Brain microvascular endothelial cell (primary cell): ENCODE measurements at regions not wholly inside any gene's neighbourhood (a gene's known extent, or its start where the extent isn't known, plus 50 kb on each side); places are given as distances from the start of the nearest gene placed in this dataset.
A peak's percentile ranks its signal among the peaks of the same experiment; 100 is the strongest.
"Not testable (repeated sequence)": the region's sequence is repeated elsewhere in the genome, so short reads cannot be mapped to it uniquely, and the experiment has no call there.

Source experiments
- DNase-seq: peaks from one replicate; pipeline ENCODE4 v3.0.0-alpha.2; 2020
- H3K27ac ChIP-seq: fragments of 250-450 bp; sonication (Bioruptor Pico); 2 replicates; pipeline ENCODE4 v1.5.1; 2020; ENCODE audit warnings: mild to moderate bottlenecking, moderate library complexity
- H3K27me3 ChIP-seq: fragments of 250-450 bp; sonication (Bioruptor Pico); replicated peaks from 2 replicates; pipeline ENCODE4 v1.5.1; 2020; ENCODE audit warnings: mild to moderate bottlenecking
- H3K36me3 ChIP-seq: fragments of 250-450 bp; sonication (Bioruptor Pico); replicated peaks from 2 replicates; pipeline ENCODE4 v1.5.1; 2020; ENCODE audit warnings: mild to moderate bottlenecking
- H3K4me3 ChIP-seq: 2 replicates; pipeline ENCODE4 v1.5.1; 2011; ENCODE audit warnings: low read depth, mild to moderate bottlenecking, control low read depth, low read length, moderate library complexity
- CTCF ChIP-seq: IDR thresholded peaks from 2 replicates; pipeline ENCODE4 v1.5.1; 2011; ENCODE audit warnings: low read depth, mild to moderate bottlenecking, moderate library complexity, low read length, control low read depth, inconsistent platforms; ENCODE audit errors: missing control alignments
- in situ Hi-C: cut with HindIII; loops from 2 replicates; pipeline ENCODE4 v1.10.0; 2017; ENCODE audit warnings: low sequenced_read_pairs, low pct_ligation_motif_present

GRCh38 chr7:114806590-114807162 is 115.2 kb upstream of the MDFIC start:
- Histone ChIP-seq H3K36me3 (no peaks in the 10 kb centered on the region), H3K4me3 (no peak overlapping the region), H3K27ac (no peak overlapping the region), H3K27me3 (no peaks in the 10 kb centered on the region)
- no peak for TF ChIP-seq CTCF
- in situ Hi-C loops = no loop called here
- DNase-seq = peak; percentile 64

GRCh38 chr7:114812570-114812969 is 109.3 kb upstream of the MDFIC start:
- Histone ChIP-seq H3K27ac (no peak overlapping the region), H3K36me3 (no peaks in the 10 kb centered on the region), H3K27me3 (no peaks in the 10 kb centered on the region), H3K4me3 (no peak overlapping the region)
- in situ Hi-C loops = no loop called here
- DNase-seq = no peak
- TF ChIP-seq CTCF = no peak

GRCh38 chr7:114813624-114814023 is 108.3 kb upstream of the MDFIC start:
- Histone ChIP-seq H3K4me3 (no peak overlapping the region), H3K27ac (no peak overlapping the region), H3K27me3 (no peaks in the 10 kb centered on the region), H3K36me3 (no peaks in the 10 kb centered on the region)
- DNase-seq = no peak
- in situ Hi-C loops = no loop called here
- TF ChIP-seq CTCF = no peak

DNA sequence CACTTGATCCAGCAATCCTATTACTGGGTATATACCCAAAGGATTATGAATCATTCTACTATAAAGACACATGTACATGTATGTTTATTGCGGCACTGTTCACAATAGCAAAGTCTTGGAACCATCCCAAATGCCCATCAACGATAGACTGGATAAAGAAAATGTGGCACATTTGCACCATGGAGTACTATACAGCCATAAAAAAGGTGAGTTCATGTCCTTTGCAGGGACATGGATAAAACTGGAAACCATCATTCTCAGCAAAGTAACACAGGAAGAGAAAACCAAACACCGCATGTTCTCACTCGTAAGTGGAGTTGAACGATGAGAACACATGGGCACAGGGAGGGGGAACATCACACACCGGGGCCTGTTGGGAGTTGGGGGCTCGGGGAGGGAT is 104.9 kb upstream of the MDFIC start:
- H3K4me3 ChIP-seq, H3K27me3 ChIP-seq, in situ Hi-C loops, H3K27ac ChIP-seq, H3K36me3 ChIP-seq, DNase-seq: not testable (repeated sequence)

DNA sequence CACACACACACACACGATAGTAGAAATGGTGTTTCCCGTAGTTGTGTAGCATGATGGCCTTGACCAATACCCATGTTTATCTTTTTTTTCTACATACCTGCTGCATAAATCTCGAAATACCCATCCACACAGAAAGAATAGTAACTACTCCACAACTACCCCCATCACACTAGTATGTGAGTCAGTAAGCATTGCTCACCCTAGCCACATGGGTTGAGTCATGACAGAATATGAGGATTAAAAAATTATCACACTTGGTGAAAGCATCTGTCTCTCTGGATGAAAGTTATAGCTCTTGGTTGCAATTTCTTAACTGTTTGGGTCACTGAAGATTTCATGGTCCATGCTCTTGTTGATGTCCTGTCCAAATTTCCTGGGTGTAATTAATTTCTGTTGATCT is 103.4 kb upstream of the MDFIC start:
- in situ Hi-C loops = no loop called here
- H3K27me3 ChIP-seq = no peaks in the 10 kb centered on the region
- H3K36me3 ChIP-seq = no peaks in the 10 kb centered on the region
- H3K27ac ChIP-seq = peak overlapping the region; percentile 56
- no peak overlapping the region for H3K4me3 ChIP-seq
- peak; percentile 70 for DNase-seq
- no peak for TF ChIP-seq CTCF

- TF ChIP-seq CTCF = no peak
- peak overlapping the region; percentile 69 for H3K27ac ChIP-seq
- in situ Hi-C loops = no loop called here
- no peaks in the 10 kb centered on the region for H3K36me3 ChIP-seq
- no peak overlapping the region for H3K4me3 ChIP-seq
- H3K27me3 ChIP-seq = no peaks in the 10 kb centered on the region
- peak; percentile 93 for DNase-seq
These were observed 102.1 kb upstream of the MDFIC start for GRCh38 chr7:114819616-114820362.
